WTC11 (cell line): ENCODE measurements at regions not wholly inside any gene's neighbourhood (a gene's known extent, or its start where the extent isn't known, plus 50 kb on each side); places are given as distances from the start of the nearest gene placed in this dataset.

Experiments
- ELF4 ChIP-seq: sonication (generic); formaldehyde crosslinking; IDR thresholded peaks from 2 replicates; pipeline ENCODE4 v1.8.1; 2022; ENCODE audit warnings: low read depth, mild to moderate bottlenecking, moderate library complexity, missing genetic modification reagents
- ETV6 ChIP-seq: sonication (generic); formaldehyde crosslinking; IDR thresholded peaks from 2 replicates; pipeline ENCODE4 v1.8.1; 2022; ENCODE audit warnings: mild to moderate bottlenecking, missing genetic modification reagents
- KAT7 ChIP-seq: sonication (generic); formaldehyde crosslinking; IDR thresholded peaks from 2 replicates; pipeline ENCODE4 v1.8.1; 2023; ENCODE audit warnings: missing genetic modification reagents, mild to moderate bottlenecking, borderline replicate concordance
- TEAD4 ChIP-seq: sonication (generic); formaldehyde crosslinking; IDR thresholded peaks from 2 replicates; pipeline ENCODE4 v1.8.0; 2022; ENCODE audit warnings: mild to moderate bottlenecking, missing genetic modification reagents
- ZNF416 ChIP-seq: fragments of 250-450 bp; sonication (Bioruptor Pico); IDR thresholded peaks from 2 replicates; pipeline ENCODE4 v1.9.0; 2021; ENCODE audit warnings: mild to moderate bottlenecking, inconsistent platforms
- TF ChIP-seq, protein P1 (sequence below): fragments of 200-600 bp; IDR thresholded peaks from 2 replicates; pipeline ENCODE4 v1.8.0; 2022; ENCODE audit warnings: antibody characterized with exemption
- TF ChIP-seq, protein P2 (sequence below): sonication (generic); formaldehyde crosslinking; IDR thresholded peaks from 2 replicates; pipeline ENCODE4 v1.8.0; 2022; ENCODE audit warnings: mild to moderate bottlenecking, missing genetic modification reagents

DNA sequence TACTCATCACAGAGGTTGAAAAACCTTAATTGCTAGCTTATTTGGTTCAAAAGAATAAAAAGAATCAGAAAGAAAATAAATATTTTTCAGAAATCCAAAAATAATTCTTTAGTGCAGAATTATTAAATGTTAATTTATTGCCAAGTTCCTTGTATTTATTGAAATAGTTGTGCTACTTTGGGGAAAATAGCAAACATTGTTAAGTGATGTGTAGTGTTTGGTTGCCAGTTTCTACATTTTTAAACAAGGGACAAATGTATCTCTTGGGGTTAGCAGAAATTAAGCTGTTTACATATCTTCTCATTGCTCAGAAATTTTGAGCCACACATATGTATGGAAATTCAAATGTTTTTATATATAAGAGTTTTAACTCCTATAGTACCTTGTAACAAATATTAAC, 775.0 kb downstream of the USP25 start:
- TF ChIP-seq, protein P1, sequence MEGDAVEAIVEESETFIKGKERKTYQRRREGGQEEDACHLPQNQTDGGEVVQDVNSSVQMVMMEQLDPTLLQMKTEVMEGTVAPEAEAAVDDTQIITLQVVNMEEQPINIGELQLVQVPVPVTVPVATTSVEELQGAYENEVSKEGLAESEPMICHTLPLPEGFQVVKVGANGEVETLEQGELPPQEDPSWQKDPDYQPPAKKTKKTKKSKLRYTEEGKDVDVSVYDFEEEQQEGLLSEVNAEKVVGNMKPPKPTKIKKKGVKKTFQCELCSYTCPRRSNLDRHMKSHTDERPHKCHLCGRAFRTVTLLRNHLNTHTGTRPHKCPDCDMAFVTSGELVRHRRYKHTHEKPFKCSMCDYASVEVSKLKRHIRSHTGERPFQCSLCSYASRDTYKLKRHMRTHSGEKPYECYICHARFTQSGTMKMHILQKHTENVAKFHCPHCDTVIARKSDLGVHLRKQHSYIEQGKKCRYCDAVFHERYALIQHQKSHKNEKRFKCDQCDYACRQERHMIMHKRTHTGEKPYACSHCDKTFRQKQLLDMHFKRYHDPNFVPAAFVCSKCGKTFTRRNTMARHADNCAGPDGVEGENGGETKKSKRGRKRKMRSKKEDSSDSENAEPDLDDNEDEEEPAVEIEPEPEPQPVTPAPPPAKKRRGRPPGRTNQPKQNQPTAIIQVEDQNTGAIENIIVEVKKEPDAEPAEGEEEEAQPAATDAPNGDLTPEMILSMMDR: no peak
- TF ChIP-seq ELF4 (no peak), TEAD4 (CRISPR knock-in tag) (no peak), ZNF416 (CRISPR knock-in tag) (no peak), ETV6 (CRISPR knock-in tag) (no peak), KAT7 (no peak)
- TF ChIP-seq, protein P2, sequence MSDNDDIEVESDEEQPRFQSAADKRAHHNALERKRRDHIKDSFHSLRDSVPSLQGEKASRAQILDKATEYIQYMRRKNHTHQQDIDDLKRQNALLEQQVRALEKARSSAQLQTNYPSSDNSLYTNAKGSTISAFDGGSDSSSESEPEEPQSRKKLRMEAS (CRISPR knock-in tag): no peak
